ENCODE measurements at regions not wholly inside any gene's neighbourhood (a gene's known extent, or its start where the extent isn't known, plus 50 kb on each side); places are given as distances from the start of the nearest gene placed in this dataset.

DNA sequence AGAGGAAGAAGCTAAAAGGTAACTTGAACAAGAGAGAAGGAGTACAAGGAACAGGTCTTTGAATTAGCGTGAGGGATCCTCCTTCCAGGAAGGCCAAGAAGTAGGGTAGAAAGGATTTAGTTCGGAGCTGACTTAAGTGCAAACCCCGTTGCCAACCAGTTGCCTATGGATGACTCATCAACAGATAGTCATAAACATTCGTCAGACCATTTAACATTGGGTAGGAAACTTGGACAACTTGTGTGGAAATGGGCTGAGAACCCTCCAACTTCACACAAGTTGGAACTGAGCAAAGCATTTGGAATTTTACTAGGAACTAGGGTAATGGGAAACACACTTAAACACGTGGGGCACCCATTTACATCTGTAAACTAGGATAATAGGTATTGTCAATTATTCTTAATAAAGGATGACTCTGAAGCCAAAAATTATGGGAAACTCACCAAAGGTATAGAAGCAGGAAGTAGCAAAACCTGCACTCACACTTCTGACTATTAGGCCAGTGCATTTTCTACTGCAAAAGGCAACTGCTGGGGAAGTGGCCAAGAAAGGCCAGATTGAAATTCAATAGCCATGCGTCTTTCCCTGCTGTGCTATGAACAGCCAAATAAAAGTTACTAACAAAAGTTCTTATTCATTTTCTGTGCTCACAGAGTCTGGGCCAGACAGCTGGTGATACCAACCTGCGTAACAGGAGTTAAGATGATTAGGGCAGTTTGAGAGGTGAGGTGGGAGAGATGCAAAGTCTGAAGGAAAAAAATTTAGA is 174.5 kb upstream of the TMC3 start:
- Histone ChIP-seq H3K4me1 (ENCODE audit: control insufficient read depth, insufficient read depth, low read length) (peaks cover 2% of the 10 kb centered on the region; the same call in 1 of the 2 replicates), H3K36me3 (ENCODE audit: control insufficient read depth, insufficient read depth, low read length) (no peaks in the 10 kb centered on the region), H3K9me3 (ENCODE audit: control insufficient read depth, insufficient read depth, low read length) (no peaks in the 10 kb centered on the region), H3K27me3 (ENCODE audit: control insufficient read depth, insufficient read depth, low read length) (no peaks in the 10 kb centered on the region), H3K27ac (ENCODE audit: low read length) (no peak overlapping the region), H3K4me3 (ENCODE audit: low read length) (no peak overlapping the region)
- no CpG with 5 or more reads among the region's 7 CpGs for WGBS (ENCODE audit: insufficient coverage, insufficient read length)
- no peak for DNase-seq (ENCODE audit: low read depth, low spot score)

DNA sequence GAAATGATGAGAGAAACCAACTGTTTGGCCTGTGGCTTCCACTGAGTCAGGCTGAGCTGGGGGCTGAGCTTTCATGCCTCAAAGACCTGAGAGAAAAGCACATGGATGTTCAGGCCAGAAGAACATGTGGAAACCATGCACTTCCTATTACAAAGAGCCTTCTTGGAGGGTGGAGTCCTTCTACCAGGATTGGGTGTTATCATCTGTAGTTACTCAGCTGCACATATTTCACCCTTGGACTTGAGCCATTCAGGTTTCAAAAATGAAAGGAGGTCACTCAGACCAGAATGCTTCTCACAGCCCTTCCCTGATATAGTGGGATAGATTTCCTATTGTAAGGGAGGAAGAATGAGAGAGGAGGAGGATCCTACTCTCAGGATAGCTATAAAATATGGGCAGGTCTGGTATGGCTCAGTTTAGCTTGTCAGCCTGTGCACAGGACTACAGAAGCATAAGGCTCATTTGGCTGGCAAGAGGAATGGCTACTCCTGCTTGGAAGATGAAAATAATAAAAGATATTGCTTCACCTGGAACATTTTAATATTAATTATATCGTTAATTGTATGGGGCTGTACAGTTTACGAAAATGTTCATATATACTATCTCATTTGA is 173.6 kb upstream of the TMC3 start:
- Histone ChIP-seq H3K27ac (ENCODE audit: low read length) (no peak overlapping the region), H3K36me3 (ENCODE audit: control insufficient read depth, insufficient read depth, low read length) (no peaks in the 10 kb centered on the region), H3K4me3 (ENCODE audit: low read length) (no peak overlapping the region), H3K4me1 (ENCODE audit: control insufficient read depth, insufficient read depth, low read length) (peaks cover 2% of the 10 kb centered on the region; the same call in 1 of the 2 replicates), H3K9me3 (ENCODE audit: control insufficient read depth, insufficient read depth, low read length) (no peaks in the 10 kb centered on the region), H3K27me3 (ENCODE audit: control insufficient read depth, insufficient read depth, low read length) (no peaks in the 10 kb centered on the region)
- no peak for DNase-seq (ENCODE audit: low read depth, low spot score)
- no CpG with 5 or more reads among the region's 2 CpGs for WGBS (ENCODE audit: insufficient coverage, insufficient read length)

DNA sequence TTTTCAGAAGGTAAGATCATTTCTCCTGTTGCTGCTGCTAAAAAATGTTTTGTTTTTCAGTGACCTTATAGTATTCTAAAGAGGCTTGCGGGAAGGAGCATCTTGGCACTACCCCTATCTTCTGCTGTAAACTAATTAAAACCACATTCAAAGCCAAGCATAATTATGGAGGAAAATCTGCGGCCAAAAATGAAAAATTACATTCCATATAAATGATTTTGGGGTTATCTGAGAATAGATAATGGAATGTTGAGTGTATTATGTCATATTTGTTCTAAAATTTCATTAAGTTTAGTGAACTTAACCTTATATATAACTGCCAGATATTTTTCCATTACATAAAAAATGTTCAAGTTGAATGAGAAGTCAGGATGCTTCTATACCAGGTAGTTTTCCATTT is 170.4 kb upstream of the TMC3 start:
- Histone ChIP-seq H3K36me3 (ENCODE audit: control insufficient read depth, insufficient read depth, low read length) (no peaks in the 10 kb centered on the region), H3K4me1 (ENCODE audit: control insufficient read depth, insufficient read depth, low read length) (peaks cover 2% of the 10 kb centered on the region; the same call in 1 of the 2 replicates), H3K9me3 (ENCODE audit: control insufficient read depth, insufficient read depth, low read length) (no peaks in the 10 kb centered on the region), H3K27me3 (ENCODE audit: control insufficient read depth, insufficient read depth, low read length) (no peaks in the 10 kb centered on the region), H3K27ac (ENCODE audit: low read length) (no peak overlapping the region), H3K4me3 (ENCODE audit: low read length) (no peak overlapping the region)
- DNase-seq (ENCODE audit: low read depth, low spot score): no peak
- WGBS (ENCODE audit: insufficient coverage, insufficient read length): no CpG with 5 or more reads among the region's 2 CpGs

GRCh38 chr15:81540909-81541308 is 166.9 kb upstream of the TMC3 start:
- DNase-seq (ENCODE audit: low read depth, low spot score): no peak
- H3K27ac ChIP-seq (ENCODE audit: low read length): no peak overlapping the region
- no peak overlapping the region for H3K4me3 ChIP-seq (ENCODE audit: low read length)
- H3K27me3 ChIP-seq (ENCODE audit: control insufficient read depth, insufficient read depth, low read length): no peaks in the 10 kb centered on the region
- H3K9me3 ChIP-seq (ENCODE audit: control insufficient read depth, insufficient read depth, low read length): no peaks in the 10 kb centered on the region
- H3K36me3 ChIP-seq (ENCODE audit: control insufficient read depth, insufficient read depth, low read length): no peaks in the 10 kb centered on the region
- no peaks in the 10 kb centered on the region for H3K4me1 ChIP-seq (ENCODE audit: control insufficient read depth, insufficient read depth, low read length)

- Histone ChIP-seq H3K9me3 (ENCODE audit: control insufficient read depth, insufficient read depth, low read length) (no peaks in the 10 kb centered on the region), H3K27ac (ENCODE audit: low read length) (no peak overlapping the region), H3K4me1 (ENCODE audit: control insufficient read depth, insufficient read depth, low read length) (no peaks in the 10 kb centered on the region), H3K36me3 (ENCODE audit: control insufficient read depth, insufficient read depth, low read length) (no peaks in the 10 kb centered on the region), H3K27me3 (ENCODE audit: control insufficient read depth, insufficient read depth, low read length) (no peaks in the 10 kb centered on the region), H3K4me3 (ENCODE audit: low read length) (no peak overlapping the region)
- no peak for DNase-seq (ENCODE audit: low read depth, low spot score)
- WGBS (ENCODE audit: insufficient coverage, insufficient read length): no CpG with 5 or more reads among the region's 6 CpGs
These were observed 162.3 kb upstream of the TMC3 start for GRCh38 chr15:81536356-81536755.

GRCh38 chr15:81534124-81534523 is 160.1 kb upstream of the TMC3 start:
- peaks cover 1% of the 10 kb centered on the region; the same call in 1 of the 2 replicates for H3K4me1 ChIP-seq (ENCODE audit: control insufficient read depth, insufficient read depth, low read length)
- WGBS (ENCODE audit: insufficient coverage, insufficient read length): no CpG with 5 or more reads among the region's 1 CpG
- H3K9me3 ChIP-seq (ENCODE audit: control insufficient read depth, insufficient read depth, low read length): no peaks in the 10 kb centered on the region
- H3K36me3 ChIP-seq (ENCODE audit: control insufficient read depth, insufficient read depth, low read length): no peaks in the 10 kb centered on the region
- H3K4me3 ChIP-seq (ENCODE audit: low read length): no peak overlapping the region
- no peak for DNase-seq (ENCODE audit: low read depth, low spot score)
- no peak overlapping the region for H3K27ac ChIP-seq (ENCODE audit: low read length)
- no peaks in the 10 kb centered on the region for H3K27me3 ChIP-seq (ENCODE audit: control insufficient read depth, insufficient read depth, low read length)

- no peaks in the 10 kb centered on the region for H3K9me3 ChIP-seq (ENCODE audit: control insufficient read depth, insufficient read depth, low read length)
- H3K4me1 ChIP-seq (ENCODE audit: control insufficient read depth, insufficient read depth, low read length): peaks cover 1% of the 10 kb centered on the region; the same call in 1 of the 2 replicates
- H3K36me3 ChIP-seq (ENCODE audit: control insufficient read depth, insufficient read depth, low read length): no peaks in the 10 kb centered on the region
- DNase-seq (ENCODE audit: low read depth, low spot score): no peak
- H3K4me3 ChIP-seq (ENCODE audit: low read length): no peak overlapping the region
- H3K27ac ChIP-seq (ENCODE audit: low read length): no peak overlapping the region
- no peaks in the 10 kb centered on the region for H3K27me3 ChIP-seq (ENCODE audit: control insufficient read depth, insufficient read depth, low read length)
- no CpG with 5 or more reads among the region's 1 CpG for WGBS (ENCODE audit: insufficient coverage, insufficient read length)
These were observed 158.0 kb upstream of the TMC3 start for GRCh38 chr15:81532001-81532400.

- peaks cover 1% of the 10 kb centered on the region; the same call in 1 of the 2 replicates for H3K4me1 ChIP-seq (ENCODE audit: control insufficient read depth, insufficient read depth, low read length)
- WGBS (ENCODE audit: insufficient coverage, insufficient read length): no CpG with 5 or more reads among the region's 10 CpGs
- no peak for DNase-seq (ENCODE audit: low read depth, low spot score)
- H3K27ac ChIP-seq (ENCODE audit: low read length): no peak overlapping the region
- no peaks in the 10 kb centered on the region for H3K36me3 ChIP-seq (ENCODE audit: control insufficient read depth, insufficient read depth, low read length)
- H3K4me3 ChIP-seq (ENCODE audit: low read length): no peak overlapping the region
- H3K9me3 ChIP-seq (ENCODE audit: control insufficient read depth, insufficient read depth, low read length): no peaks in the 10 kb centered on the region
- no peaks in the 10 kb centered on the region for H3K27me3 ChIP-seq (ENCODE audit: control insufficient read depth, insufficient read depth, low read length)
These were observed 157.1 kb upstream of the TMC3 start for GRCh38 chr15:81531109-81531592.

GRCh38 chr15:81530271-81530691 is 156.3 kb upstream of the TMC3 start:
- no peak for DNase-seq (ENCODE audit: low read depth, low spot score)
- no peaks in the 10 kb centered on the region for H3K27me3 ChIP-seq (ENCODE audit: control insufficient read depth, insufficient read depth, low read length)
- H3K9me3 ChIP-seq (ENCODE audit: control insufficient read depth, insufficient read depth, low read length): no peaks in the 10 kb centered on the region
- H3K27ac ChIP-seq (ENCODE audit: low read length): no peak overlapping the region
- peaks cover 1% of the 10 kb centered on the region; the same call in 1 of the 2 replicates for H3K4me1 ChIP-seq (ENCODE audit: control insufficient read depth, insufficient read depth, low read length)
- H3K36me3 ChIP-seq (ENCODE audit: control insufficient read depth, insufficient read depth, low read length): no peaks in the 10 kb centered on the region
- WGBS (ENCODE audit: insufficient coverage, insufficient read length): no CpG with 5 or more reads among the region's 3 CpGs
- no peak overlapping the region for H3K4me3 ChIP-seq (ENCODE audit: low read length)

- H3K27me3 ChIP-seq (ENCODE audit: control insufficient read depth, insufficient read depth, low read length): no peaks in the 10 kb centered on the region
These were observed 155.5 kb upstream of the TMC3 start for GRCh38 chr15:81529481-81529880.

More at GRCh38 chr15:81529481-81529880, 155.5 kb upstream of the TMC3 start:
- Histone ChIP-seq H3K27ac (ENCODE audit: low read length) (no peak overlapping the region), H3K9me3 (ENCODE audit: control insufficient read depth, insufficient read depth, low read length) (no peaks in the 10 kb centered on the region), H3K36me3 (ENCODE audit: control insufficient read depth, insufficient read depth, low read length) (no peaks in the 10 kb centered on the region), H3K4me3 (ENCODE audit: low read length) (no peak overlapping the region), H3K4me1 (ENCODE audit: control insufficient read depth, insufficient read depth, low read length) (peaks cover 1% of the 10 kb centered on the region; the same call in 1 of the 2 replicates)
- no CpG with 5 or more reads among the region's 2 CpGs for WGBS (ENCODE audit: insufficient coverage, insufficient read length)
- no peak for DNase-seq (ENCODE audit: low read depth, low spot score)
